Glutamatergic neuron (in vitro differentiated cells): ENCODE measurements at regions not wholly inside any gene's neighbourhood (a gene's known extent, or its start where the extent isn't known, plus 50 kb on each side); places are given as distances from the start of the nearest gene placed in this dataset.

Experiments
- DNase-seq: peaks from one replicate; pipeline ENCODE4 v3.0.0; 2022
- H3K27ac Mint-ChIP-seq: one replicate; pipeline ENCODE4 v1.8.0; 2020; ENCODE audit warnings: mild to moderate bottlenecking, mixed read lengths, inconsistent platforms; ENCODE audit not compliant: unreplicated experiment
- H3K27me3 Mint-ChIP-seq: one replicate; pipeline ENCODE4 v1.8.0; 2020; ENCODE audit warnings: mild to moderate bottlenecking, moderate library complexity, mixed read lengths, inconsistent platforms; ENCODE audit not compliant: unreplicated experiment
- H3K36me3 Mint-ChIP-seq: one replicate; pipeline ENCODE4 v1.8.0; 2020; ENCODE audit warnings: mild to moderate bottlenecking, mixed read lengths, inconsistent platforms; ENCODE audit not compliant: unreplicated experiment
- H3K4me1 Mint-ChIP-seq: one replicate; pipeline ENCODE4 v1.8.0; 2020; ENCODE audit warnings: mild to moderate bottlenecking, low read depth, mixed read lengths, inconsistent platforms; ENCODE audit not compliant: unreplicated experiment
- H3K4me3 Mint-ChIP-seq: one replicate; pipeline ENCODE4 v1.8.0; 2020; ENCODE audit warnings: mild to moderate bottlenecking, mixed read lengths, inconsistent platforms; ENCODE audit not compliant: unreplicated experiment
- H3K9me3 Mint-ChIP-seq: one replicate; pipeline ENCODE4 v1.8.0; 2020; ENCODE audit warnings: mild to moderate bottlenecking, moderate library complexity, mixed read lengths, inconsistent platforms; ENCODE audit not compliant: unreplicated experiment
- CTCF ChIP-seq: fragments of 200-600 bp; sonication (generic); IDR thresholded peaks from one replicate; pipeline ENCODE4 v1.5.0; 2021; ENCODE audit not compliant: partially characterized antibody, unreplicated experiment

- Mint-ChIP-seq H3K4me1 (peaks cover 29% of the 10 kb centered on the region), H3K27ac (no peak overlapping the region), H3K9me3 (peaks cover 6% of the 10 kb centered on the region), H3K4me3 (no peak overlapping the region), H3K36me3 (no peaks in the 10 kb centered on the region), H3K27me3 (no peaks in the 10 kb centered on the region)
- no peak for TF ChIP-seq CTCF
- no peak for DNase-seq
Observed at GRCh38 chr6:113320653-113321052, 536.5 kb upstream of the MARCKS start.

GRCh38 chr6:113326781-113327180 is 530.4 kb upstream of the MARCKS start:
- no peak overlapping the region for H3K27ac Mint-ChIP-seq

GRCh38 chr6:113328886-113329381 is 528.2 kb upstream of the MARCKS start:
- no peaks in the 10 kb centered on the region for H3K27me3 Mint-ChIP-seq
- H3K27ac Mint-ChIP-seq, result no peak overlapping the region
- no peak for DNase-seq
- TF ChIP-seq CTCF, result no peak
- H3K4me3 Mint-ChIP-seq, result no peak overlapping the region
- H3K36me3 Mint-ChIP-seq, result no peaks in the 10 kb centered on the region
- peaks cover 4% of the 10 kb centered on the region for H3K9me3 Mint-ChIP-seq
- peaks cover 8% of the 10 kb centered on the region for H3K4me1 Mint-ChIP-seq

More at GRCh38 chr6:113326781-113327180, 530.4 kb upstream of the MARCKS start:
- no peak overlapping the region for H3K4me3 Mint-ChIP-seq
- H3K4me1 Mint-ChIP-seq, result peaks cover 8% of the 10 kb centered on the region
- no peak for DNase-seq
- H3K36me3 Mint-ChIP-seq, result no peaks in the 10 kb centered on the region
- H3K27me3 Mint-ChIP-seq, result no peaks in the 10 kb centered on the region
- H3K9me3 Mint-ChIP-seq, result no peaks in the 10 kb centered on the region
- no peak for TF ChIP-seq CTCF

GRCh38 chr6:113329942-113330635 is 527.1 kb upstream of the MARCKS start:
- Mint-ChIP-seq H3K4me1 (peaks cover 8% of the 10 kb centered on the region), H3K27ac (no peak overlapping the region), H3K4me3 (no peak overlapping the region), H3K9me3 (peaks cover 4% of the 10 kb centered on the region), H3K27me3 (no peaks in the 10 kb centered on the region), H3K36me3 (no peaks in the 10 kb centered on the region)
- no peak for TF ChIP-seq CTCF
- no peak for DNase-seq

- H3K27ac Mint-ChIP-seq, result no peak overlapping the region
- TF ChIP-seq CTCF, result no peak
- no peak overlapping the region for H3K4me3 Mint-ChIP-seq
- no peaks in the 10 kb centered on the region for H3K36me3 Mint-ChIP-seq
- peaks cover 4% of the 10 kb centered on the region for H3K9me3 Mint-ChIP-seq
- no peak for DNase-seq
- peaks cover 8% of the 10 kb centered on the region for H3K4me1 Mint-ChIP-seq
- H3K27me3 Mint-ChIP-seq, result no peaks in the 10 kb centered on the region
Observed at GRCh38 chr6:113330636-113330946, 526.6 kb upstream of the MARCKS start.
